Gastrocnemius medialis (tissue), 4 donors: ENCODE measurements at regions not wholly inside any gene's neighbourhood (a gene's known extent, or its start where the extent isn't known, plus 50 kb on each side); places are given as distances from the start of the nearest gene placed in this dataset.

Source experiments
- CTCF ChIP-seq, 5 experiments: fragments of 450-650 bp in 3 of 5; fragments of 200-600 bp in 2 of 5; sonication (generic) in 2 of 5; IDR thresholded peaks in 4 of 5; conservative IDR thresholded peaks in 1 of 5; 1 replicate in 4 of 5; 2 replicates in 1 of 5; pipeline ENCODE4 v1.5.1; 2016 to 2019; ENCODE audit warnings: antibody characterized with exemption in 5 of 5, mild to moderate bottlenecking in 3 of 5, moderate library complexity in 3 of 5
- POLR2A ChIP-seq, 2 donors: fragments of 450-650 bp; IDR thresholded peaks; one replicate each; pipeline ENCODE4 v1.6.1; 2017; ENCODE audit warnings: antibody characterized with exemption in 2 of 2, mild to moderate bottlenecking in 2 of 2, moderate library complexity in 2 of 2

GRCh38 chr6:92126983-92127382 is 1292.4 kb downstream of the EPHA7 start:
- TF ChIP-seq CTCF (IDR thresholded peaks at IDR 0.05 in 4 of 5, conservative IDR thresholded peaks at IDR 0.05 in 1 of 5): no peak
- no peak for TF ChIP-seq POLR2A (IDR thresholded peaks at IDR 0.05)
